ENCODE measurements at regions not wholly inside any gene's neighbourhood (a gene's known extent, or its start where the extent isn't known, plus 50 kb on each side); places are given as distances from the start of the nearest gene placed in this dataset.

- no peak for DNase-seq
These were observed 501.5 kb downstream of the DMAC1 start for GRCh38 chr9:7298123-7298522.

GRCh38 chr9:7297521-7297920 lies 502.1 kb downstream of the DMAC1 start:
- DNase-seq = no peak

- no peak for DNase-seq
These were observed 506.5 kb downstream of the DMAC1 start for GRCh38 chr9:7293091-7293490.

GRCh38 chr9:7289773-7290172 lies 509.8 kb downstream of the DMAC1 start:
- DNase-seq = no peak

GRCh38 chr9:7287986-7288385 lies 511.6 kb downstream of the DMAC1 start:
- DNase-seq = no peak

- DNase-seq = no peak
These were observed 512.5 kb downstream of the DMAC1 start for GRCh38 chr9:7287065-7287464.

GRCh38 chr9:7286101-7286500 lies 513.5 kb downstream of the DMAC1 start:
- no peak for DNase-seq

GRCh38 chr9:7285199-7285598 lies 514.4 kb downstream of the DMAC1 start:
- no peak for DNase-seq

- DNase-seq = no peak
These were observed 515.1 kb downstream of the DMAC1 start for GRCh38 chr9:7284517-7284916.

GRCh38 chr9:7284117-7284516 lies 515.5 kb downstream of the DMAC1 start:
- no peak for DNase-seq

GRCh38 chr9:7273575-7273974 lies 515.8 kb downstream of the KDM4C start:
- DNase-seq = peak; percentile 41

GRCh38 chr9:7266911-7267595 lies 509.3 kb downstream of the KDM4C start:
- DNase-seq = peak; percentile 49

GRCh38 chr9:7265181-7265580 lies 507.4 kb downstream of the KDM4C start:
- DNase-seq = no peak

GRCh38 chr9:7259544-7260241 lies 501.9 kb downstream of the KDM4C start:
- no peak for DNase-seq

GRCh38 chr9:7258688-7259396 lies 501.1 kb downstream of the KDM4C start:
- no peak for DNase-seq

- DNase-seq = no peak
These were observed 489.2 kb downstream of the KDM4C start for GRCh38 chr9:7246917-7247522.

GRCh38 chr9:7245976-7246580 lies 488.3 kb downstream of the KDM4C start:
- DNase-seq = no peak

GRCh38 chr9:7243838-7244237 lies 486.1 kb downstream of the KDM4C start:
- no peak for DNase-seq

- no peak for DNase-seq
These were observed 484.4 kb downstream of the KDM4C start for GRCh38 chr9:7242126-7242525.

- DNase-seq = no peak
These were observed 483.9 kb downstream of the KDM4C start for GRCh38 chr9:7241694-7242093.

GRCh38 chr9:7240569-7241311 lies 483.0 kb downstream of the KDM4C start:
- no peak for DNase-seq

GRCh38 chr9:7239708-7240107 lies 481.9 kb downstream of the KDM4C start:
- no peak for DNase-seq

Measured in renal pelvis (tissue), 1 donor.